Adrenal gland (tissue), 9 donors: ENCODE measurements at regions not wholly inside any gene's neighbourhood (a gene's known extent, or its start where the extent isn't known, plus 50 kb on each side); places are given as distances from the start of the nearest gene placed in this dataset.

Source experiments
- DNase-seq, 7 donors: peaks; one replicate each; pipeline ENCODE4 v3.0.0-alpha.2; 2019 to 2020
- H3K27ac ChIP-seq, 5 donors: fragments of 200-600 bp; sonication (generic) in 4 of 5; 1 replicate in 3 of 5; 2 replicates in 2 of 5; pipeline versions ENCODE4 v1.5.1 to v1.8.0; 2016 to 2020; ENCODE audit warnings: mild to moderate bottlenecking in 1 of 5
- H3K27me3 ChIP-seq: fragments of 200-600 bp; 2 replicates; pipeline ENCODE4 v1.8.0; 2021
- H3K36me3 ChIP-seq, 2 donors: fragments of 200-600 bp; replicated peaks in 1 of 2; 1 replicate in 1 of 2; 2 replicates in 1 of 2; pipeline versions ENCODE4 v1.5.1 to v1.8.0; 2018 to 2022
- H3K4me1 ChIP-seq, 2 donors: fragments of 200-600 bp; replicated peaks in 1 of 2; 1 replicate in 1 of 2; 2 replicates in 1 of 2; pipeline versions ENCODE4 v1.5.1 to v1.8.0; 2018 to 2021
- H3K4me3 ChIP-seq, 4 donors: fragments of 200-600 bp; sonication (generic) in 3 of 4; one replicate each; pipeline ENCODE4 v1.5.1; 2016 to 2018
- H3K9me3 ChIP-seq, 3 donors: fragments of 200-600 bp; sonication (generic) in 1 of 3; replicated peaks in 1 of 3; 1 replicate in 2 of 3; 2 replicates in 1 of 3; pipeline versions ENCODE4 v1.5.1 to v1.8.0; 2016 to 2021
- POLR2A ChIP-seq, 2 donors: fragments of 450-650 bp; IDR thresholded peaks; one replicate each; pipeline ENCODE4 v1.6.1; 2017; ENCODE audit warnings: antibody characterized with exemption in 2 of 2, mild to moderate bottlenecking in 2 of 2, moderate library complexity in 1 of 2
- WGBS, 4 donors: extraction: QIAGEN DNeasy Blood & Tissue Kit in 2 of 4; methylation state at CpG; one replicate each; pipeline versions ENCODE4 v1.1.5 to v1.1.7; 2013 to 2017; 5-methylcytosine and 5-hydroxymethylcytosine counted together
- intact Hi-C, 2 donors: fragments of 100-400 bp; cut with DNase I; formaldehyde crosslinking; loops; one replicate each; pipeline versions ENCODE4 v1.14.1 to v1.15.0; 2022 to 2023
- TF ChIP-seq, protein P1 (sequence below), 6 experiments: fragments of 450-650 bp in 4 of 6; fragments of 200-600 bp in 2 of 6; sonication (generic) in 1 of 6; IDR thresholded peaks; 1 replicate in 5 of 6; 2 replicates in 1 of 6; pipeline versions ENCODE4 v1.5.1 to v1.8.0; 2016 to 2021; ENCODE audit warnings: antibody characterized with exemption in 6 of 6, mild to moderate bottlenecking in 2 of 6, moderate library complexity in 1 of 6
- donor health status: healthy with polysubstance abuse.
- donor health status: Bipolar disorder and iron deficiency.
- donor health status: DM: yes; HTN: yes; CAD: no.
- donor health status: DM: no; HTN: no; CAD: no.
- donor health status: DM: no; HTN: no; CAD: no.

DNA sequence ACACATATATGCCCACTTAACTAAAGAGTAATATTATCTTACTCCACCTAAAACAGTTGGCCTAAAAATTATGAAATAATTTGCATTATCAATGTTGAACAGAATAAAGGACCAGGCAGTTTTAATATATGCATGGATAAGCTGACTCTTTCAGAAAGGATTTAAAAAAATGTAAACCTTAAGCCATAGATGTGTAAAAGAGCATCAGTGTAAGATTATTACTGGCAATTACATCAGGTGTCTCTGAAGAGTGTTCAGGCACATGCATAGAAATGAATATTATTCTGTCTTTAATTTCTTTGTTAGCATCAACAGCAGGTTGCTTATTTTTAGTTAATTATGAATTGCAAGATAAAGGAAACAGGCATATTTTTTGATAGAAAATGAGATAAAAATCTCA, 1353.8 kb downstream of the C4orf33 start:
- Histone ChIP-seq H3K4me1 (no peaks in the 10 kb centered on the region), H3K27ac (no peak overlapping the region), H3K4me3 (no peak overlapping the region), H3K27me3 (no peaks in the 10 kb centered on the region), H3K36me3 (no peaks in the 10 kb centered on the region), H3K9me3 (no peaks in the 10 kb centered on the region)
- intact Hi-C loops: no loop called here
- no peak for TF ChIP-seq POLR2A (IDR thresholded peaks at IDR 0.05)
- TF ChIP-seq, protein P1, sequence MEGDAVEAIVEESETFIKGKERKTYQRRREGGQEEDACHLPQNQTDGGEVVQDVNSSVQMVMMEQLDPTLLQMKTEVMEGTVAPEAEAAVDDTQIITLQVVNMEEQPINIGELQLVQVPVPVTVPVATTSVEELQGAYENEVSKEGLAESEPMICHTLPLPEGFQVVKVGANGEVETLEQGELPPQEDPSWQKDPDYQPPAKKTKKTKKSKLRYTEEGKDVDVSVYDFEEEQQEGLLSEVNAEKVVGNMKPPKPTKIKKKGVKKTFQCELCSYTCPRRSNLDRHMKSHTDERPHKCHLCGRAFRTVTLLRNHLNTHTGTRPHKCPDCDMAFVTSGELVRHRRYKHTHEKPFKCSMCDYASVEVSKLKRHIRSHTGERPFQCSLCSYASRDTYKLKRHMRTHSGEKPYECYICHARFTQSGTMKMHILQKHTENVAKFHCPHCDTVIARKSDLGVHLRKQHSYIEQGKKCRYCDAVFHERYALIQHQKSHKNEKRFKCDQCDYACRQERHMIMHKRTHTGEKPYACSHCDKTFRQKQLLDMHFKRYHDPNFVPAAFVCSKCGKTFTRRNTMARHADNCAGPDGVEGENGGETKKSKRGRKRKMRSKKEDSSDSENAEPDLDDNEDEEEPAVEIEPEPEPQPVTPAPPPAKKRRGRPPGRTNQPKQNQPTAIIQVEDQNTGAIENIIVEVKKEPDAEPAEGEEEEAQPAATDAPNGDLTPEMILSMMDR (IDR thresholded peaks at IDR 0.05): no peak
- DNase-seq: no peak

DNA sequence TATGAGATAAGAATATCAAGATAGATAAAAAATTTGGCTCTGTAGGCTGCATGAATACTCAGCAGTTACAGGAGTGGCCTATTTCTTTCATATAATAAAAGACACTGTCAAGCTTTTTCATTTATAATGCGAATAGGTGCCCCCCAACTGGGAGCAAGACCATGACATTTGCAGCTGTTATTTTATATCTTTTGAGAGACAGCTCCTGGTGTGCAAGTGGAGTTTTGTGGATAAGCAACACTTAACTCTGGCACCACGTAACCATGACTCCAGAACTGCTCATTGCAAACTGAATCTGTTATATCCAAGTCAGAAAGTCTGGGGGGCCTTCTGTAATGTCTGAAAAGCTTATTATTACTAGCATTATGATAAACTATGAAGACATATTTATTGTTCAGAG, 1372.4 kb downstream of the C4orf33 start:
- no peak overlapping the region for H3K27ac ChIP-seq
- TF ChIP-seq, protein P1 (IDR thresholded peaks at IDR 0.05): no peak
- no peak for TF ChIP-seq POLR2A (IDR thresholded peaks at IDR 0.05)
- DNase-seq: no peak
- H3K36me3 ChIP-seq: no peaks in the 10 kb centered on the region
- no peaks in the 10 kb centered on the region for H3K4me1 ChIP-seq
- 63 to 79% (median 71%) methylated on average over 2 of the region's 2 CpGs for WGBS, 4 donors
- H3K27me3 ChIP-seq: no peaks in the 10 kb centered on the region
- no peaks in the 10 kb centered on the region for H3K9me3 ChIP-seq
- intact Hi-C loops: no loop called here
- H3K4me3 ChIP-seq: no peak overlapping the region

DNA sequence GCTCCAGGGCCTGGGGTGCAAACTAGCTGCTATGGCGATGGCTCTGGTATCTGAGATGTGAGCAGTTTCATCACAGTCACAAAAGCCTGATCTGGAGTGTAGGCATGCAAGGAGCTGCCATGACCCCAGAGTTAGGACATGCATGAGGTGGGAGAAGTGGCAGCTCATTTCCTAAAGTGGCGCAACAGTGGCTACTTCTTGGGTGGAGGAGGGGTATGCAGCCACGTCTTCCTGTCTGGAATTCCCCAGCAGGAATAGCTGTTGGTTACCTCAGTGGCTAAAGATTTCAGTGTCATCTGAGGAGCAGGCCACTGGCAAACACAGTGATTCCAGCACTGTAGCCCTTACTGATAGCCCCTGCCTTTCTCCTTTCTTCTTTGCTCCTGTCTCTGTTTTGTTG, 1382.5 kb downstream of the C4orf33 start:
- Histone ChIP-seq H3K9me3 (no peaks in the 10 kb centered on the region), H3K4me3 (no peak overlapping the region), H3K36me3 (no peaks in the 10 kb centered on the region), H3K27ac (no peak overlapping the region), H3K27me3 (no peaks in the 10 kb centered on the region), H3K4me1 (no peaks in the 10 kb centered on the region)
- no peak for DNase-seq
- WGBS, 4 donors: 55 to 76% (median 63%) methylated on average over 3 of the region's 3 CpGs
- intact Hi-C loops: no loop called here
- TF ChIP-seq, protein P1 (IDR thresholded peaks at IDR 0.05): no peak
- no peak for TF ChIP-seq POLR2A (IDR thresholded peaks at IDR 0.05)

DNA sequence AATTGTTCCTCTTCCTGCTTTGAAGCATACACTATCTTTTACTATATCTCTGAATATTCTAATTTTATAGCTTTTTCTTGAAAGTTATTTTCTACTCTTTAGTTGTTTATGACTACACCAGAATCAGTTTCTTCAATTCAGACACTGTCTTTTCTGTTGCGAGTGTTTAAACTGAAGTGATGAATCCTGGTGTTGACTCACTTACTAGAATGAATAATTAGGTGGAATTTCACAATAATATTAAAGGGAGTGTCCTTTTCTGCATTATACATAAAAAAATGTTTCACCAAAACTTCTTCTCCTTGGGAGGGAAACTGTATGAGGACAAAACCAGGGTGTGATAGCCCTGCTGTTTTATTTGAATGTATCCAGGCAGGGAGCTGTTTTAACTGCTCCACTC, 1383.1 kb downstream of the C4orf33 start:
- TF ChIP-seq, protein P1 (IDR thresholded peaks at IDR 0.05): no peak
- TF ChIP-seq POLR2A (IDR thresholded peaks at IDR 0.05): no peak
- no peak for DNase-seq
- no peaks in the 10 kb centered on the region for H3K4me1 ChIP-seq
- no peak overlapping the region for H3K27ac ChIP-seq
- 74 to 88% (median 77%) methylated on average over 1 of the region's 1 CpG for WGBS, 4 donors
- no peaks in the 10 kb centered on the region for H3K27me3 ChIP-seq
- H3K36me3 ChIP-seq: no peaks in the 10 kb centered on the region
- H3K9me3 ChIP-seq: no peaks in the 10 kb centered on the region
- intact Hi-C loops: no loop called here
- H3K4me3 ChIP-seq: no peak overlapping the region
